HG03280 (cell line): ENCODE measurements at regions not wholly inside any gene's neighbourhood (a gene's known extent, or its start where the extent isn't known, plus 50 kb on each side); places are given as distances from the start of the nearest gene placed in this dataset.
"Not testable (repeated sequence)": the region's sequence is repeated elsewhere in the genome, so short reads cannot be mapped to it uniquely, and the experiment has no call there.

Experiments used
- ATAC-seq: cut with Tn5 transposase; IDR thresholded peaks from one replicate; pipeline ENCODE4 v1.9.1; 2021; ENCODE audit warnings: mild to moderate bottlenecking, moderate library complexity; ENCODE audit not compliant: unreplicated experiment

DNA sequence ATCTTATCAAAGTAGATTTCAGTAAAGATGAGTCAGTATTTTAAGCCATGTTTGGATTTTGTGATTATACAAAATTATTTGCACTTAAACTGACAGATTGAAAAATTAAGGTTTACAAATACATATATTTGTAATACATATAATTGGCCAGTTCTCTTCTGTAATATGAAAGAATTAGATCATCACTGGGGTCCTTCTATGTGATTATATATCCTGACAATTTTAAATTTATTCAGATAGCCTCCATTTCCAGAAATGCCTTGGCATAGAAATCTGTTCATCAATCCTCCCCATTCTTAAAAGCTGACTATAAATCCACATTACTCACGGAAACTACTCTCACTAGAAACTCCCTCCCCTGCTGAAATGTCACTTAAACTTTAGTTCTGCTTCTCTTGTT, 280.4 kb upstream of the ANXA10 start:
- no peak for ATAC-seq

DNA sequence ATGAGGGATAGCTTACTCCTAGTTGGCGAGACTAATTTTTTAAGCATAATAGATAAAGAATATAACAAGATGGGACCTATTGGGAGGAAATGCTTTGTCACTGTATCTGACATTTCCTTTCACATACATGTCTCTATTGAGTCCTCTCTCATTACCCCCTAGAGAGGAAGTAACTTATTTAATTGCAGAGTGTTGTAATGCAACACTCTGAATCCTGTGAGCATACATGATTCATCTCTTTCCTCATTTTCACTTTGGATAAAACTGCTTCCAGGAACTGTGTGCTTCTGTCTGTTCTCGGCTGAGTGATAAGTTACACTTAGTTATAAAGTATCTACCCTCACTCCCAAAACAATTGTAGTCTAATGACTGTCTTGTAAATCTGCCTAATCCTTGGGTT, 266.1 kb upstream of the ANXA10 start:
- ATAC-seq, result no peak

DNA sequence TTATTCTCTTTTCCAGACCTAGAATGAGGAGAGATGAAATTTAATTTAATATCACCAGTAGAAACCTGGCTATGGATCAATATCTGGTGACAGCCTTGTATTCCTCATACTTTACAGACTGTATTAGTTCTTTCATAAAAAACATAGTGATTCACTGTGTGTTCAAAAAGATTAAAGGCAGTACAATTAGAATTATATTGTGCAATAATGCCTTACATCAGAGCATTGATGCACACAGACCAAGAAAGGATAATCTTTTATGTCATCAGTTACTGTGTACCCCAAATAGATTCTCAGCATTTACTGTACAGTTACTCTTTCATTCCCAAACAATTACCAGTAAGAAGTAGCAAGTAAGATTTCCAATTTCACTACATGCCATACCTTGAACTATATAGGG, 260.5 kb upstream of the ANXA10 start:
- ATAC-seq, result no peak

DNA sequence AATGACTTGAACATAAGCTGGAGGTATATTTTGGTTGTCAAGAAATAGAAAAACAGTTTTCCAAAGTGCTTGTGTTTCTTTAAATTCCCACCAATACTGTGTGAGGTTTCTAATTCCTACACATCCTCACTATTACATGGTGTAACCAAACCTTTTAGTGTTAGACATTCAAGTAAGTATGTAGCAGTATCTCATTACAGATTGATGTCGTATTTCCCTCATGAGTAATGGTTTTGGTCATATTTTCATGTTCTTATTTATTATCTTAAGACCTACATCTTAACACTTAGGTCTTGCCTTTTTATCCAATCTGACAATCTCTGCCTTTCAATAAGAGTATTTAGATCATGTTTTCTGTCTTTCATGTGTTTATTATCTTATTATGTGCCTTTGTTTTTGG, 253.7 kb upstream of the ANXA10 start:
- ATAC-seq, result no peak

DNA sequence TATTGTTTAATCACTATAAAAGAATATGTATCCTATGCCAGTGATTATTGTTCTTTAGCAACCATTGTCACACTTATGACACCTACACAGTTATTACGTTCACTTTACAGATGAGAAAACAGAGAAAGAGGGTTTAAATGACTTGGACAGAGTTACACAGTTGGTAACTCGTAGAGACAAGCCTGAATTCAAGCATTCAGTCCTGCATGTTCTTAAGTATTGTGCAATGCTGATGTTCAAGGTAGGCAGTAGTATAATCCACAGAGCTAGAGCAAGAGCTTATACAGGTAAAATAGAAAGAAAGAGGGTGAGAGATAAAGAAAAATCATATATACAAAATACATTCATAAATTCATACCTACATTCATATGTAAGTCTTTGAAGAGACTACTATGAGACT, 249.8 kb upstream of the ANXA10 start:
- ATAC-seq, result no peak

DNA sequence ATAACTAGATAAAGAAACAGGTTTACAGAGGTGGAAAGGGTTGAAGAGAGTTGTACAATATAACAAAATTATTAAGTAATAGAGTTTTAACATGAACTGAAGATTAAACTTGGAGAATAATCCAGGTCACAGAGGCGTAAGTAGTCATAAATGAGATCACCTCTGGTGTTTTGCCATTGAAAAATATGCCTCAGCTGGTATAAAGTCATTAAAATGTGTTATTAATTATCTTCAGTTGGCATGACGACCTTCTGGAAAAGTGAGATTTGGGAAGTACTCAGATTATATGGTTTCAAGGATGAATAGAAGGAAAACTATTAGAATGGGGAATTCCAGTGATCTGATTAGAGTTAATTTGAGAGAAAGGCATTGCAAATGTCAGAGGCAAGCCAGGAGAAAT, 237.5 kb upstream of the ANXA10 start:
- ATAC-seq, result no peak

DNA sequence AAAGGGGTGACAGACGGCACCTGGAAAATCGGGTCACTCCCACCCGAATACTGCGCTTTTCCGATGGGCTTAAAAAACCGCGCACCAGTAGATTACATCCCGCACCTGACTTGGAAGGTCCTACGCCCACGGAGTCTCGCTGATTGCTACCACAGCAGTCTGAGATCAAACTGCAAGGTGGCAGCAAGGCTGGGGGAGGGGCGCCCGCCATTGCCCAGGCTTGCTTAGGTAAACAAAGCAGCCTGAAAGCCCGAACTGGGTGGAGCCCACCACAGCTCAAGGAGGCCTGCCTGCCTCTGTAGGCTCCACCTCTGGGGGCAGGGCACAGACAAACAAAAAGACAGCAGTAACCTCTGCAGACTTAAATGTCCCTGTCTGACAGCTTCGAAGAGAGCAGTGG, 234.2 kb upstream of the ANXA10 start:
- ATAC-seq, result not testable (repeated sequence)

DNA sequence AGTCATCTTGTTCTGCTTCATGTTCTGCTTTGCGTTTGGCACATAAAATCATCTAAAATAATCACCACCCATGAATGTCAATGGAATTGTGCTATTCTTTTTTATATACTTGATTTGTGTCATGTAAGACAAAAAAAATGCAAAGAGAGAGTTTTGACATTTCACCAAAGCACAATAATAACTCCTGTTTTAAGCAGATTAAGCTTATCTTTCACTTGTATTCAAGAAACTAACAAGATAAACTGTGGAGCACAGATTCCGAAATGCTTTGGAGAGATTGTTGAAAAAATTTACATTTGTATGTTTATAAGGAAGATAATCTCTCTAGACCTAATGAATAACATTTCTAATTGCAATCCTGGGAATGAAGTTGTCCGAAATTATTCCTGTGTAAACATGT, 225.1 kb upstream of the ANXA10 start:
- no peak for ATAC-seq

DNA sequence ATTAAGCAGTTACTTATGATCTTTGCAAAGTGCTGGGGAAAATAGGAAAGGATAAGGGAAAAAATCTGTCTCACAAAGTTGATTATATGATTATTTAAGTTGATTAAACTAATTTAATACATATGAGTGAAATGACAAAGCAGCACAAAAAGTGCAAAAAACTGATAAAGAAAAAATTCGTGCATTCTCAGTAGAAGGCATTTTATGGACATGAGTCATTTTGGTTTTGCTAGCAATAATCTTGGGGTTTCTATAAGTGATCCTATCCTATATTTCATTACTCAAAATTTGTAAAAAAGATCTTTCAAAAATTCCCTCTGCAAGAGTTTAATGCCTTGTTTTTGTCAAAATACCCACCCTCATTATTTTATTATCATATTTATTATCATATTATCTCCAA, 224.2 kb upstream of the ANXA10 start:
- no peak for ATAC-seq

DNA sequence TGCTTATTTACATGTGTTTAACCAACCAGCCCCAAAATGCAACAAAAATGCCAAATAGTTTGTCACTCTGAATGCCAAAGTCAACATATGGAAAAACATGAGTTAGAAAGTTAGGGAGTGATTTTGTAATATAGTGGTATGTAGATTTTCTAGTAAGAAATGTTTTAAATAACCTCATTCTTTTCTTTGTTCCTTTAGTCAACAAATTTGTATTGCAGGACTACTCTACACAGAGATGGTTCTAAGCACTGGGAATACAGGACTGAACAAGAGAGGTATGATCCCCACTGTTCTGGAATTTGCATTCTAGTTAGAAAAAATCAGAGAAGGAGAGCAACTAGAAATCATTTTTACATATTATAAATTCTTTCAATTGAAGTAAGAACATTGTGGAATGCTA, 218.8 kb upstream of the ANXA10 start:
- no peak for ATAC-seq

DNA sequence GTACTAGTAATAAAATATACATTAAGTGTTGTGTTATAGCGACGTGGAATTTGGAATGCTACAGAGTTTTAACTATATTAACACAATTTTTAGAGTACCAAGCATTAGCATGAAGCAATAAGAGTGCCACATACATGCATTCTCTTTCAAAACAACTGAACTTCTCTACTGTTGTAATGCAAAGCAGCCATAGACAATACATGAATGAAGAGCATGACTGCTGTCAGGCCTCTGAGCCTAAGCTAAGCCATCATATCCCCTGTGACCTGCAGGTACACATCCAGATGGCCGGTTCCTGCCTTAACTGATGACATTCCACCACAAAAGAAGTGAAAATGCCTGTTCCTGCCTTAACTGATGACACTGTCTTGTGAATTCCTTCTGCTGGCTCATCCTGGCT, 216.2 kb upstream of the ANXA10 start:
- ATAC-seq, result not testable (repeated sequence)

DNA sequence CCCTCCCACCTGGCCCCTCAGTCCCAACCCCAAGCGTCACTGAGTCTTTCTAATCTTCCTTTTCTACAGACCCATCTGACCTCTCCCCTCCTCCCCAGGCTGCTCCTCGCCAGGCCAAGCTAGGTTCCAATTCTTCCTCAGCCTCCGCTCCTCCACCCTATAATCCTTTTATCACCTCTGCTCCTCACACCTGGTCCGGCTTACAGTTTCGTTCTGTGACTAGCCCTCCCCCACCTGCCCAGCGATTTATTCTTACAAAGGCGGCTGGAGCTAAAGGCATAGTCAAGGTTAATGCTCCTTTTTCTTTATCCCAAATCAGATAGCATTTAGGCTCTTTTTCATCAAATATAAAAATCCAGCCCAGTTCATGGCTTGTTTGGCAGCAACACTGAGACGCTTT, 214.5 kb upstream of the ANXA10 start:
- not testable (repeated sequence) for ATAC-seq

DNA sequence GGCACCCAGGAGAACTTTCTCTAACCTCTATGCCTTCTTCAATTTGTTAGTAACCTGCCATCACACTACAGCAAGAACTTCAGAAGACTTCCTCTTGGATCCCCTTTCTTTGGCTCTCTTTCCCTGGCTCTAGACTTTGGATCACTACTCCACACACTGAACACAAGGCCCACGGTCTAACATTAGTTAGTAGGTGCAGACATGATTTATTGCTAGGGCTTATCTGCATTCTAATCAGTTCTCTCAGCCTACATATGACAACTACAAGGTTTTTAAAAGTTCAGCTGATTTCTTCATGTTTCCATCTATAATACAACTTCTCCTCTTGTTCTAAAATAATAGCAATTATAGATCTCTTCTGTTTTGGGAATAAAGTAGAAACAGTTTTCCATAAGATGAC, 209.1 kb upstream of the ANXA10 start:
- ATAC-seq, result no peak

DNA sequence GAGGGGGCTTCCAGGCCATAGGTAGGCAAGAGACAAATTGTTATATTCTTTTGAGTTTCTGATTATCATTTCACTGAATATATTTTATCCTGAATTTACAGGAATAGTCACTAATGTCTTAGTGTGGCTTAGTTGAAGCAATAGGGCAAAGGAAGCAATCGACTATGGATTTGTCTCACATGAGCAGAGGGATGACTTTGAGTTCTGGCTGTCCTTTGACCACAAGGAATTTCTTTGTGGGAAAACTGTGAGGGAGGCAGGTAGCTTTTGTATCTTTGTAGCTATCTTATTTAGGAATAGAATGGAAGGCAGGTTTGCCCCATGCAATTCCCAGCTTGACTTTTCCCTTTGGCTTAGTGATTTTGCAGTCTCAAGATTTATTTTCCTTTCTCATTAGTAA, 207.3 kb upstream of the ANXA10 start:
- ATAC-seq, result no peak

DNA sequence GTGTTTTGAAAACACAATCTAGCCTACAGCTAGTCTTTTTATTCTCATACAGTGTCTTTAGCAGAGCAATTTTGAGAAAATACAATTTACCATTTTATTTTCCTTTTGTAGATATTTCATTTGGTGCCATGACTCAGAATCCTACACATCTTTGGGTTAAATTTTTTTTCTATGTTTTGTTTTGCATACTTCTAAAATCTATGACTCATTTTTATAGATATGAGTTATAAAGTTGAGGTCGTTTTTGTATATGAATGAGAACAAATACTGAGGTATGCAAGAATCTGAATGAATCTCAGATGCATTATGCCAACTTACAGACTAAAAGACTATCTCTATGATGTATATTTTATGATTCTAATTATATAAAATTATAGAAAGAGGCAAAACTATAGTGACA, 206.5 kb upstream of the ANXA10 start:
- no peak for ATAC-seq

DNA sequence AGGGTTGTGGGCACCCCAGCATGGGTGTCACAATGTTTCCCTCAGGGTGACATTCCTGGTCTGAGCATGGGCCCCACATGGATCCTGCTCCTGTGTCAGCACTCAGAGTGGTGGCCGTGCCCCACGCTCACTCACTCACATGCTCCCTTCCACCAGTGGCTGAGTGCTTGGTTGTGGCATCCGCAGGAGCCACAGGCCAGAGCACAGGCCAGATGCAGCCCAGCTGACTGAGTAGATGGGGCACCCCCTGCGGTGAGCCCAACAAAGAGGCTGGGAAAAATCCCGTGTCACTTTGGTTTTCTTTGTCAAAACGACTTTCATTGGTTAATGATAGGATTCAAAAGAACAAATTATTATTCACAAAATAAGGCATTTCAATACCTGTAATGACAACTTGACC, 204.6 kb upstream of the ANXA10 start:
- no peak for ATAC-seq

DNA sequence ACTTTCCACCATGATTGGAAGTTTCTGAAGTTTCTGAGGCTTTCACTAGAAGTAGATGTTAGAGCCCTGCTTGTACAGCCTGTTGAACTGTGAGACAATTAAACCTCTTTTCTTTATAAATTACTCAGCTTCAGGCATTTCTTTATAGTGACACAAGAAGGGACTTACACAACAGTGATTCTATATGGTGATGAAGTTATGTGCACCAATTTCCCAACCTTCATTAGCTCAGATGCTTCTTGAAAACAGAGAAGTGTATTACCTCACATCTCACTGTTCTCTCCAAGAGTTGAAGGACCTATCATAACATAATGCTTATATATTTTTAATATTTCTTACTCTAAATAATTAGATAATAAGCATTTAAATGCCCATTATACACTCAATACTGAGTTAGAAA, 202.1 kb upstream of the ANXA10 start:
- no peak for ATAC-seq

DNA sequence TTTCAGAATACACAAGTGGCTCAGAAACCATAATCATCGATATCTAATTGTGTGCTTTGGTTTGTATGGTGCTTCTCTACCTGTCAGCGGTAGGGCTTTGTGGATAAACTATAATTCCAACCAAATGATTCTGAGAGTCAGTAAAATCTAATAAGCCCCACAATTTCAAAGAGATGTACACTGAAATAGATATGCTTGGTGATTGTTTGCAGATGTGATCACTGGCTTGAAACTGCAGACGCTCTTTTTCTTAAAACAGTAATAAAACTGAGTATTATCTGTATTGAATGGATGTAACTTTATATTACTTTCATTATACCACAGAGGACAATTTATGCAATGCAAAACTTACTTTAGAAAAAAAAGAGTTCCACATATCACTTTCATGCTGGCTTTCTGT, 198.8 kb upstream of the ANXA10 start:
- no peak for ATAC-seq

DNA sequence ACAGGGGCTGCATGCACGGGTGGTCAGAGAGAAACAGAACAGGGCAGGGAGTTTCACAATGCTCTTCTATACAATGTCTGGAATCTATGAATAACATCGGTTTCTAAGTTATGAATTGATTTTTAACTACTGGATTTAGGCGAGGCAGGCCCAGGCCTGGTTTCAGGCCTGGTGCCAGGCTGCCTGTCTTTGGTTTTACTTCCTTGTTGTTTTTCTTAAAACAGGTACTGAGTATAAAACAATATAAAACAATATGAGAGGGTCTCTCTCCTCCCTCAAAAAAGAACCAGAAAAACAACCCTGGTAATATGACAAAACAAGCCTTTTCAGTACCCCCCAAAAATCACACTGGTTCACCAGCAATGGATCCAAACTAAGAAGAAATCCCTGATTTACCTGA, 196.1 kb upstream of the ANXA10 start:
- ATAC-seq, result not testable (repeated sequence)

DNA sequence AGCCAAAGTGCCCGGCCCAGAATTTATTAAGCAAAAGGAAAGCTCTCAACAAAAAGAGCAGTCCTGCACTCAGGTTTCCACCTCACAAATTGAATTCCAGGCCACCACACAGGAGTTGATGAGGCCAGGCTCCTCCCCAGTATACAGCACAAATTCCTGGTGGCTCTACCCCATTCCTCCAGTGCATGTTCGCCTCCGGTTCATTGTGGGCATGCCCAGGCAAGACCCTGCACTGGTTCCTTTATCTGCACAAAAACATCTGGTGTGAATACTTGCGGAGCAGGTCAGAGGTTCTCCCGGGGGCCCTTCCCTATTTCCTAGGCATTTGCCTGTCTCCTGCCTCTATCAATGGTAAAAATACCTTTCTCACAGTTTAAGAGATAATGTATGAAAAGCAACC, 195.2 kb upstream of the ANXA10 start:
- no peak for ATAC-seq

DNA sequence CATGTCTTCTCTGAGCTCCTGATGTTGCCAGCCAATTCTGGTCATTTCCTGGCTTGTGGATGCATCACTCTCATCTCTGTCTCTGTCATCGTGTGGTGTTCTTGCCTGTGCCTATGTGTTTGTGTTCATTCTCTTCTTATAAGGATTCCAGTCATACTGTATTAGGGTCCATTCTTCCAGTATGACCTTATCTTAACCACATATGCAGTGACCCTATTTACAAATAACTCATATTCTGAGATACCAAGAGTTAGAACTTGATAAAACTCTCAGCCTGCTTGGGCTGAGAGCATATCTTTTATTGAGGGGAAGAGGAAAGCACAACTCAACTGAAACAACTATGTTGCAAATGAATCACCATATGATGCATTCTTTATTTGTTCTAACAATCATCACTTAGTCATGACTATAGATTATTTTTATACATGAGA, 189.0 kb upstream of the ANXA10 start:
- ATAC-seq, result no peak

DNA sequence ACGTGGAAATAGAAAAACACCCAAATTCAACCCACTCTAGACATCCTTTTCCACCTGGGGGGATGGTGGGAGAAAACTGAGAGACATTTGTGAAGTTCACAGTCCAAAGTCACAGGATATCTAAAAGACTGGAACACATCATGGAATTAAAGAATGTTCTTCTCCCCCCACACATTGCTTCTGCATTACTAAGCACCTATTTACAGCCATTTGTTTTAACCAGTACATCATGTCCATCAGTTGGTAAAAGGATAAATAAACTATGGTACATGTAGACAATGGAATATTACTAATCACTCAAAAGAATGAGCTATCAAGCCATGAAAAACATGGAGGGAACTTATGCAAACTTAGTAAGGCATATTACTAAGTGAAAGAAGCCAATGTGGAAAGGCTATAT, 185.5 kb upstream of the ANXA10 start:
- ATAC-seq, result no peak

DNA sequence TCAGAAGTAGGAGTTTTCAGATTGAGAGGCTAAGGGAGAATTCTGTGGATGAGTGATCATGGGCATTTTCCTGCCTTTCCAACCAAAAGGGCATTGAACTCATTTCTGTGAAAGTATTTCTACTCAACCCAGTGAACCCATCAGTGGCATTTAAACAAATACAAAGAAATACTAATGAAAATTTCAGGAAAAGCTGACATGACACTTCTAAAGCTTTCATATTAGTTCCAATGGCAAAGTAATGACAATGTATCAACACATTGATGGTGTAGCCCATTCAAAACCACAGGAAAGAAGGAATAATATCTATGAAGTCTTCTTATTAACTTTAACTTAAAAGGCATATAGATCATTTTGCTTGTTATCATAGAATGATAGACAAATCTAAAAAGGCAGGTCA, 183.5 kb upstream of the ANXA10 start:
- ATAC-seq, result no peak

DNA sequence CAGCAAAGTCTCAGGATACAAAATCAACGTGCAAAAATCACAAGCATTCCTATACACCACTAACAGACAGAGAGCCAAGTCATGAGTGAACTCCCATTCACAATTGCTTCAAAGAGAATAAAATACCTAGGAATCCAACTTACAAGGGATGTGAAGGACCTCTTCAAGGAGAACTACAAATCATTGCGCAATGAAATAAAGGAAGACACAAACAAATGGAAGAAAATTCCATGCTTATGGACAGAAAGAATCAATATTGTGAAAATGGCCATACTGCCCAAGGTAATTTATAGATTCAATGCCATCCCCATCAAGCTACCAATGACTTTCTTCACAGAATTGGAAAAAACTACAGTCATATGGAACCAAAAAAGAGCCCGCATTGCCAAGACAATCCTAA, 179.8 kb upstream of the ANXA10 start:
- ATAC-seq, result not testable (repeated sequence)
